Stimulated activated naive B cell treated with anti-CD40 and anti-IgM and Interleukin-4, amounts not matched to agents 10 μg/mL and 1 μg/mL and 100 μg/mL, for 72 hours (primary cell): ENCODE measurements at regions not wholly inside any gene's neighbourhood (a gene's known extent, or its start where the extent isn't known, plus 50 kb on each side); places are given as distances from the start of the nearest gene placed in this dataset.

Experiments
- ATAC-seq, 2 donors: fragments of 150-1000 bp; cut with Tn5 transposase; replicated peaks; 2 replicates each; pipeline ENCODE4 v1.10.0; 2021; ENCODE audit warnings: moderate library complexity in 1 of 2
- DNase-seq: peaks from one replicate; pipeline ENCODE4 v3.0.0; 2021
- H3K27ac Mint-ChIP-seq: one replicate; pipeline ENCODE4 v1.8.0; 2022; ENCODE audit warnings: mild to moderate bottlenecking, mixed read lengths
- H3K27me3 Mint-ChIP-seq, 2 donors: one replicate each; pipeline ENCODE4 v1.8.0; 2022; ENCODE audit warnings: mixed read lengths in 2 of 2
- H3K36me3 Mint-ChIP-seq, 2 donors: one replicate each; pipeline ENCODE4 v1.8.0; 2022; ENCODE audit warnings: mixed read lengths in 2 of 2, mild to moderate bottlenecking in 1 of 2
- H3K4me1 Mint-ChIP-seq, 2 donors: one replicate each; pipeline ENCODE4 v1.8.0; 2022; ENCODE audit warnings: mixed read lengths in 2 of 2, mild to moderate bottlenecking in 1 of 2
- H3K4me3 Mint-ChIP-seq, 2 donors: one replicate each; pipeline ENCODE4 v1.8.0; 2022; ENCODE audit warnings: mild to moderate bottlenecking in 2 of 2, mixed read lengths in 2 of 2, moderate library complexity in 1 of 2
- H3K9me3 Mint-ChIP-seq, 2 donors: one replicate each; pipeline ENCODE4 v1.8.0; 2022; ENCODE audit warnings: mixed read lengths in 2 of 2, mild to moderate bottlenecking in 1 of 2

DNA sequence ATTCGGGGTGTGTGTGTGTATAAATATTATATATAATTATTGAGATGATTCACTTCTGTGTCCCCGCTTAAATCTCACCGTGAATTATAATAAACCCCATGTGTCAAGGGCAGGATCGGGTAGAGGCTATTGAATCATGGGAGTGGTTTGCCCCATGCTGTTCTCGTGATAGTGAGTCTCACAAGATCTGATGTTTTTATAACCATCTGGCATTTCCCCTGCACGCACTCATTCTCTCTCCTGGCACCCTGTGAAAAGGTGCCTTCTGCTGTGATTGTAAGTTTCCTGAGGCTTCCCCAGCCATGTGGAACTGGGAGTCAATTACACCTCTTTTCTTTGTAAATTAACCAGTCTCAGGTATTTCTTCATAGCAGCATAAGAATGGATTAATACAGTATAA lies 851.4 kb upstream of the AGA start:
- H3K9me3 Mint-ChIP-seq = peaks cover 0 to 2% of the 10 kb centered on the region in 2 donors
- no peaks in the 10 kb centered on the region for H3K27me3 Mint-ChIP-seq
- DNase-seq = no peak
- no peak for ATAC-seq
- no peak overlapping the region for H3K4me3 Mint-ChIP-seq
- no peaks in the 10 kb centered on the region for H3K36me3 Mint-ChIP-seq
- H3K4me1 Mint-ChIP-seq = no peaks in the 10 kb centered on the region
- no peak overlapping the region for H3K27ac Mint-ChIP-seq

DNA sequence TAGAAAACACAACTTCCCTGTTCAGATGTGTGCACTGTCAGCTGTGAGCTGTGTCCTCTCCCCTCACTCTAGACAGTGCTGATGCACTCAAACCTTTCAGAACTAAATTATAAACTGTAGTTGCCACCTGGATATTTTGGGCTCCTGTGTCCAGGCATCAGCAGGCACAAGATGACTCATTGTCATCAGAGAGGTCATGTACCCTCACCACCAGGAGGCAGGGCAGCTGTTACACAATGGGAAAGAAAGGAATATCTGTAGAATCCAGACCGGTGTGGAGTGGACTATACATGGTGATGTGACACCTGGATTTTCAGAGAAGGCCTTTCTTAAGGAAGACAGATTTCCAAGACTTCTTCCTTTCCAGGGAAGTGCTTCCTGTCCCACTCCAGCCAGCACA lies 854.4 kb upstream of the AGA start:
- H3K9me3 Mint-ChIP-seq = peaks cover 0 to 3% of the 10 kb centered on the region in 2 donors
- H3K4me1 Mint-ChIP-seq = no peaks in the 10 kb centered on the region
- H3K27me3 Mint-ChIP-seq = no peaks in the 10 kb centered on the region
- no peak overlapping the region for H3K27ac Mint-ChIP-seq
- H3K36me3 Mint-ChIP-seq = no peaks in the 10 kb centered on the region
- no peak for DNase-seq
- no peak for ATAC-seq
- no peak overlapping the region for H3K4me3 Mint-ChIP-seq

DNA sequence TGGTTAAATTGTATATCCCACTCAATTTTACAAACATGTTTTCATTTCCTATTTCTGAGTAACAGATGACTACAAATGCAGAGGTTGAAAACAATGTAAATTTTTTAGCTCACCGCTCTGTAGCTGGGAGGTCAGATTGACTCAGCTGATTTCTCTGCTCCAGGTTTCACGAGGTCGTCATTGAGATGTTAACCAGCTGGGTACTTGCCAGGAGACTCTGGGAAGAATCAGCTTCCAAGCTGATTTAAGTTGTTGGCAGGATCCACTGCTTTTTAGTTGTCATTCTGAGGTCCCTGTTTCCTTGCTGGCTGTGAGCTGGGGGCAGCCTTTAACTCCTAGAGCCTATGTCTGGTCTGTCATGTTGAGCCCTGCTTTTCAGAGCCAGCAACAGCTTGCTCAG lies 864.3 kb upstream of the AGA start:
- no peaks in the 10 kb centered on the region for H3K36me3 Mint-ChIP-seq
- no peaks in the 10 kb centered on the region for H3K4me1 Mint-ChIP-seq
- DNase-seq = no peak
- no peak overlapping the region for H3K4me3 Mint-ChIP-seq
- H3K27me3 Mint-ChIP-seq = no peaks in the 10 kb centered on the region
- no peak overlapping the region for H3K27ac Mint-ChIP-seq
- ATAC-seq = no peak
- no peaks in the 10 kb centered on the region for H3K9me3 Mint-ChIP-seq

- no peaks in the 10 kb centered on the region for H3K4me1 Mint-ChIP-seq
- ATAC-seq (no peak), DNase-seq (no peak)
- H3K36me3 Mint-ChIP-seq = no peaks in the 10 kb centered on the region
- H3K27ac Mint-ChIP-seq = no peak overlapping the region
- no peaks in the 10 kb centered on the region for H3K9me3 Mint-ChIP-seq
- no peak overlapping the region for H3K4me3 Mint-ChIP-seq
- H3K27me3 Mint-ChIP-seq = no peaks in the 10 kb centered on the region
These were observed 867.7 kb upstream of the AGA start for GRCh38 chr4:178309890-178310289.

DNA sequence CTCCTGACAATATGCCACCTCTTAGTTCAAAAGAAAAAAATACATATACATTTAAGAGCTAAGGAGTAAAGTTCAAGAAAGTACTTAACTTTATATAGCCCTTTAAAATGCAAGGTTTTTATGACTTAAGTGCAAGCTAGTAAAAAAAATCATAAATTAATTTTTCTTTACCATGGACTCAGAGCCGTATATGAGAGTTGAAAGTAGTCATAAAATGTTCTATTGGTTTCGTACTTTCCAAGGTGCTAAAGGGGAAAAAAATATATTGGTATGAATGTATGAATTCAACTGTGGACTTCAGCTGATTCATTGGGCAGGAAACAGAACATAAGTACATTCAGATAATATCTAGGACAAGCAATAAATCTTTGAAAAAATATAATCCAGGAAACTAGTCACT lies 869.8 kb upstream of the AGA start:
- no peak overlapping the region for H3K4me3 Mint-ChIP-seq
- H3K27ac Mint-ChIP-seq = no peak overlapping the region
- no peaks in the 10 kb centered on the region for H3K9me3 Mint-ChIP-seq
- H3K27me3 Mint-ChIP-seq = no peaks in the 10 kb centered on the region
- no peak for DNase-seq
- no peak for ATAC-seq
- no peaks in the 10 kb centered on the region for H3K4me1 Mint-ChIP-seq
- no peaks in the 10 kb centered on the region for H3K36me3 Mint-ChIP-seq

DNA sequence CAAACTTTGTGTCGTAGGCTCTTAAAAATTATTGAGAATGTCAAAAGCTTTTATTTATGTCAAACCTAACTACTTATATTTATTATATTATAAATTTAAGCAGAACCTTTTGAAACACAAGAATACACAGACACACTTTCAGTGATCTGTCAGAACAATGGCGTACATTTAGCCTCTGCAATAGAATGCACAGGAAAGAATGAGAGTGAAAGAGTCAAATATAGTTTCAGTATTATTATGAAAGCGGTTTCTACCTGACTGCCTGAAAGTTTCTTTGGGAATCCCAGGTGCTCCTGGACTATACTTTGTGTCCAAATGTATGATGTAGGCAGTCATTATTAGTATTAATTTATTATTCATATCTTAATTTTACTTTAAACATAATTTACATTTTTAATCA lies 872.0 kb upstream of the AGA start:
- peaks cover 5% of the 10 kb centered on the region in 2 donors for H3K9me3 Mint-ChIP-seq
- ATAC-seq = no peak
- H3K4me3 Mint-ChIP-seq = no peak overlapping the region
- DNase-seq = no peak
- no peaks in the 10 kb centered on the region for H3K27me3 Mint-ChIP-seq
- no peaks in the 10 kb centered on the region for H3K36me3 Mint-ChIP-seq
- H3K27ac Mint-ChIP-seq = no peak overlapping the region
- H3K4me1 Mint-ChIP-seq = no peaks in the 10 kb centered on the region

DNA sequence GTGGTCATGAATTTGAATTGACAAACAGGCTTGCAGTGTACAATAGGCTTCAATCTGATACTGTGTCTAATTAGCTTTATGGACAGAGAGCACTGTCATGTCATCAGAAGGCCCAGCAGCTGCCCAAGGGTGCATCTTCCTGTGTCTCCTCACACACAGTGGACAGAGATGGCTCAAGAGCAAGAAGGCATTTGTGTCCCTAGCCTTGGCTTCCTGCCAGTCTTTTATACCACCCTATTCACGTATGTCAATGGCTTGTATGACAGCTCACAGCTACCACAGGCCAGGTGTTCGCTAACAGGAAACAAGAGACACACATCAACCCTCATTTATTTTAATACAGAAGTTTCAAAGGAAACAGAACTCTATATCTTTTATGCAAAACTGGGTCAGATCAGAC lies 874.0 kb upstream of the AGA start:
- no peaks in the 10 kb centered on the region for H3K27me3 Mint-ChIP-seq
- DNase-seq (no peak), ATAC-seq (no peak)
- H3K4me1 Mint-ChIP-seq = no peaks in the 10 kb centered on the region
- H3K4me3 Mint-ChIP-seq = no peak overlapping the region
- H3K36me3 Mint-ChIP-seq = no peaks in the 10 kb centered on the region
- no peak overlapping the region for H3K27ac Mint-ChIP-seq
- H3K9me3 Mint-ChIP-seq = peaks cover 10 to 11% of the 10 kb centered on the region in 2 donors

DNA sequence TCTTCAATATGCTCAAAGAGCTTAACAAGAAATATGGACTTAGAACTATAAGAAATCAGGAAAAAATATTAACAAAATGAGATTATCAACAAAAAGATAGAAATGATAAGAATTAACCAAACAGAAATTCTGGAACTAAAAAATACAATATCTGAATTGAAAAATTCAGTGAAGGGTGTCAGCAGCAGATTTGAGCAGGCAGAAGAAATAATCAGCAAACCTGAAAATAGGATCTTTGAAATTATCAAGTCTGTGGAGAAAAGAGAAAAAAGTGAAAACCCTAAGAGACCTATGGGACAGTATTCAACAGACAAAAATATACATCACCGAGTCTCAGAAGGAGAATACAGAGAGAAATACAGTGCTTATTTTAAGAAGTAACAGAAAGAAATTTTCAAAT lies 877.8 kb upstream of the AGA start:
- H3K4me1 Mint-ChIP-seq = no peaks in the 10 kb centered on the region
- H3K36me3 Mint-ChIP-seq = no peaks in the 10 kb centered on the region
- H3K27me3 Mint-ChIP-seq = no peaks in the 10 kb centered on the region
- peaks cover 16 to 17% of the 10 kb centered on the region in 2 donors for H3K9me3 Mint-ChIP-seq
- no peak overlapping the region for H3K27ac Mint-ChIP-seq
- DNase-seq (no peak), ATAC-seq (no peak)
- H3K4me3 Mint-ChIP-seq = no peak overlapping the region

- H3K36me3 Mint-ChIP-seq = no peaks in the 10 kb centered on the region
- H3K27me3 Mint-ChIP-seq = no peaks in the 10 kb centered on the region
- H3K4me1 Mint-ChIP-seq = no peaks in the 10 kb centered on the region
- DNase-seq (no peak), ATAC-seq (no peak)
- peaks cover 12 to 17% of the 10 kb centered on the region in 2 donors for H3K9me3 Mint-ChIP-seq
- H3K4me3 Mint-ChIP-seq = no peak overlapping the region
- no peak overlapping the region for H3K27ac Mint-ChIP-seq
These were observed 880.4 kb upstream of the AGA start for GRCh38 chr4:178322524-178323183.

DNA sequence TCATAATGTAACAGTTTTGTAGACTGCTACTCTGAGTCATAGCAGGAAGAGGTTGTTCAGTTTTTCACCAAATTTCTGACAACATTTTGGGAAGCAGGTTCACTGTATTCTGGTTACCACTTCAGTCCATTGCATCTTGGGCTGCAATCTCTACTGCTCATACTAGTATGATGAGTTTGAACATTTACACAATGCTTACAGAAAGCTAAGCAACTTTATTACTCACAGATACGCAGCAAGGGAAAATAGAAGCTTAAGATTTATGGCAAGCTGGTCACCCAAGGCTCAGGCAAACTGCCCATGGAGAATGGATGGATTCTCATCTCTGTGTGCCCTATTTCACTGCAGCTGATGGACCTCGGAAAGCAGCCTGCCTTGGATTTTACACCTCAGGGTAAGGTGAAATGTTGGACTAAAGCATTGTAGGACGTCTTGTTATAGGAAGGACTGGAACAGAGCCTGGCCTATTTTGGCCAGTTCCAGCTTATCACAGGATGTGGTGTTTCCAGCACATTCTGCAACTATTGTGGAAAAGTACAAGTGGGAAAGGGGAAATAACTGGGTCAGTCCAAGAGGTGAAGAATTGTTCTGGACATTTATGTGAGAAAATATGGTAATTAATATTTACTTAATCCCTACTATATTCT lies 887.1 kb upstream of the AGA start:
- Mint-ChIP-seq H3K4me3 (no peak overlapping the region), H3K27ac (no peak overlapping the region), H3K36me3 (no peaks in the 10 kb centered on the region), H3K27me3 (no peaks in the 10 kb centered on the region), H3K9me3 (peaks cover 2 to 14% of the 10 kb centered on the region in 2 donors), H3K4me1 (no peaks in the 10 kb centered on the region)
- DNase-seq (no peak), ATAC-seq (no peak)

GRCh38 chr4:178333355-178333754 lies 891.1 kb upstream of the AGA start:
- no peak overlapping the region for H3K4me3 Mint-ChIP-seq
- DNase-seq = no peak

DNA sequence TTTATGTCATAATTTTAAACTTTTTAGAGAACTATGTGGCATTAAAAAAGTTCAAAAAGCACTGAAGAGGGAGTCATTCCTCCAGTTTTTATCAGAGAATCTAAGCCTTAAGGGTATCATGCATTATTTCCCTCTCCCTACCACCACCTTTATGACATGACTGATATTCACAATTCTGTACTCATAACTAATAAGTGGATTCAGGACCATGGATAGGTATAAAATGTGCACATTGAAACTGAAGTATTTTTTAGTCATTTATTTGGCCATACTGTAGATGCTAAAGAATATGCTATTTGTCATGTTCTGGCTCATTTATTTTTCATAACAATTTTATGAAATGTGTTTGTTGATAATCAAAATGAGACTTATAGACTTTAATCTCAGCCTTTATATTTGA lies 897.5 kb upstream of the AGA start:
- Mint-ChIP-seq H3K36me3 (no peaks in the 10 kb centered on the region), H3K27ac (no peak overlapping the region), H3K4me3 (no peak overlapping the region), H3K9me3 (peaks cover 0 to 4% of the 10 kb centered on the region in 2 donors), H3K27me3 (no peaks in the 10 kb centered on the region), H3K4me1 (no peaks in the 10 kb centered on the region)
- ATAC-seq = no peak
- DNase-seq = no peak

More at GRCh38 chr4:178333355-178333754, 891.1 kb upstream of the AGA start:
- H3K4me1 Mint-ChIP-seq = no peaks in the 10 kb centered on the region
- H3K9me3 Mint-ChIP-seq = peaks cover 0 to 6% of the 10 kb centered on the region in 2 donors
- H3K27ac Mint-ChIP-seq = no peak overlapping the region
- no peak for ATAC-seq
- no peaks in the 10 kb centered on the region for H3K27me3 Mint-ChIP-seq
- no peaks in the 10 kb centered on the region for H3K36me3 Mint-ChIP-seq

DNA sequence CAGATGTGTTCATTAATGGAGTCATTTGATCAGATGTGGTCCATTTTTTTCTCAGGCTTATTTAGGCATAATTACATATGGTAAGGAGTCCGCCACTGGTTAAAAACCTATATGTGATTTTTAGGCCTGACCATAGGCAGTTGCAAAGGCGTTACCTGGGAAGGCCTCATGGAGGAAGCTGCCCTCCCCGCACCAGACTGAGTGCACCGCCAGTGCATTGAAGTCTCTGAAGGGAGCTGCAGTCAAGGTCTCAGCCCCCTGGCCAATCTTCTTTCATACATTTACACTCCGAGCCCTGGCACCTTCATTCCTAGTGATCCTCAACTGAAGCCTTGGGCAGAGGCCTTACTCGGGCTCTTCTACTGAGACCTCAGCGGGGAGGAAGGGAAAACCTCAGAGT lies 898.2 kb upstream of the AGA start:
- DNase-seq (no peak), ATAC-seq (no peak)
- Mint-ChIP-seq H3K4me1 (no peaks in the 10 kb centered on the region), H3K9me3 (peaks cover 2 to 4% of the 10 kb centered on the region in 2 donors), H3K27me3 (no peaks in the 10 kb centered on the region), H3K27ac (no peak overlapping the region), H3K4me3 (no peak overlapping the region), H3K36me3 (no peaks in the 10 kb centered on the region)

- no peak overlapping the region for H3K4me3 Mint-ChIP-seq
- H3K9me3 Mint-ChIP-seq = peaks cover 0 to 2% of the 10 kb centered on the region in 2 donors
- ATAC-seq (no peak), DNase-seq (no peak)
- no peaks in the 10 kb centered on the region for H3K36me3 Mint-ChIP-seq
- H3K27me3 Mint-ChIP-seq = no peaks in the 10 kb centered on the region
- no peak overlapping the region for H3K27ac Mint-ChIP-seq
- no peaks in the 10 kb centered on the region for H3K4me1 Mint-ChIP-seq
These were observed 901.9 kb upstream of the AGA start for GRCh38 chr4:178344096-178344495.

- Mint-ChIP-seq H3K27ac (no peak overlapping the region), H3K9me3 (peaks cover 0 to 3% of the 10 kb centered on the region in 2 donors), H3K4me1 (no peaks in the 10 kb centered on the region), H3K27me3 (no peaks in the 10 kb centered on the region), H3K4me3 (no peak overlapping the region), H3K36me3 (no peaks in the 10 kb centered on the region)
- ATAC-seq (no peak), DNase-seq (no peak)
These were observed 904.9 kb upstream of the AGA start for GRCh38 chr4:178347111-178347510.
